GM12873 (cell line): ENCODE measurements at regions not wholly inside any gene's neighbourhood (a gene's known extent, or its start where the extent isn't known, plus 50 kb on each side); places are given as distances from the start of the nearest gene placed in this dataset.

Experiments
- CTCF ChIP-seq: IDR thresholded peaks from 2 replicates; pipeline ENCODE4 v1.5.1; 2012; ENCODE audit warnings: low read depth, mild to moderate bottlenecking, moderate library complexity, low read length, control low read depth; ENCODE audit not compliant: insufficient read depth; ENCODE audit errors: missing control alignments

DNA sequence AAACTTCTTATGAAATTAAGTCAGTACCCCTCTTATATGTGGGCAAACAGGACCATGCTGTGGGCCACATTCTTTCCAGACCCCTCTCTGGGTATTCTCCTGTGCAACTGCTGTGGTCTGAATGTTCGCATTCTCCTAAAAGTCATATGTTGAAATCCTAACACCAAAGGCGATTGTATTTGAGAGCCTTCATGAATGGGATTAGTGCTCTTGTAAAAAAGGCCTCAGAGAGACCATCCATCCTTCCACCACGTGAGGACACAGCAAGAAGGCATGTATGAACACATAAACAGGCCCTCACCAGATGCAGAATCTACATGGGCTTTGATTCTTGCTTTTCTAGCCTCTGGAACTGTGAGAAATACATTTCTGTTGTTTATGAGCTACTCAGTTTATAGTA, 68.0 kb upstream of the NAALADL2 start:
- no peak for TF ChIP-seq CTCF

GRCh38 chr3:174792864-174793263, 66.3 kb upstream of the NAALADL2 start:
- TF ChIP-seq CTCF: no peak
